Epidermal melanocyte (primary cell): ENCODE measurements at regions not wholly inside any gene's neighbourhood (a gene's known extent, or its start where the extent isn't known, plus 50 kb on each side); places are given as distances from the start of the nearest gene placed in this dataset.

Experiments
- DNase-seq: peaks from one replicate; pipeline ENCODE4 v3.0.0; 2011; ENCODE audit warnings: low spot score; ENCODE audit not compliant: insufficient read length

DNA sequence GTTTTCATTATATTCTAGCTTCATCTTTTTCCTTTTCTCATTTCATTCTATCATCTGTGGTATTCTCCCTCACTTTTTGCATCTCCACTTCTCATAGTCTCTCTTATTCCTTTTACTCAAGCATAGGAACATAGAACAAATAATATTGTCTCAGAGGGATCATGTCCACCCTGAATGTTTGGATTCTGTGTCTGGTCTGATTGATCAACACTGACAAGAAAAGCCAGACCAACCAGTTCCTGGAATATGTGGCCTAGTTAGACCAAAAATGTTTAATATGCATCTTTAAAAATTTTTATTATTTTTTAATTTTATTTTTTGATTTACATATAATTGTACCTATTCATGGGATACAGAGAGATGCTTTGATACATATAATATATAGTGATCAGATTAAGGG, 212.0 kb upstream of the ALCAM start:
- DNase-seq = no peak

DNA sequence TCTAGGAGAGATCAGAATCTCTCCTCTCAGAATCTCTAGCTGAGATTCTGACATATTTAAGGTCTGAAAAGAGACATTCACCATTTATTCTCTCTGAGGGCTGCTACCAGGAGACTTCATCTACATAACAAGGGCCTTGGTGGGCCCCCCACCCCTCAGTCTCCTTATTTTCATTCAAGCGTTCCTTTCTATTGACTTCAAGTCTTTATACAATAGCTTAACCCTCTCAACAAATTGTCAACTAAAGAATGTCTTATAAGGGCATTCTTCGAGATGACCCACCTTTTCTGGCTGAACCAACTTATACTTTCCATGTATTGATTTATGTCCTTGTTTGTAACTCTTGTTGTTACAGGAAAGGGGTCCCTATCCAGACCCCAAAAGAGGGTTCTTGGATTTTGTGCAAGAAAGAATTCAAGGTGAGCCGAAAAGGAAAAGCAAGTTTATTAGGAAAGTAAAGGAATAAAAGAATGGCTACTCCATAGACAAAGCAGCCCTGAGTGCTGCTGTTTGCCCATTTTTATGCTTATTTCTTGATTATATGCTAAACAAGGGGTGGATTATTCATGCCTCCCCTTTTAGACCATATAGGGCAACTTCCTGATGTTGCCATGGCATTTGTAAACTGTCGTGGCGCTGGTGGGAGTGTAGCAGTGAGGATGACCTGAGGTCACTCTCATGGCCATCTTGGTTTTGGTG, 209.5 kb upstream of the ALCAM start:
- no peak for DNase-seq

DNA sequence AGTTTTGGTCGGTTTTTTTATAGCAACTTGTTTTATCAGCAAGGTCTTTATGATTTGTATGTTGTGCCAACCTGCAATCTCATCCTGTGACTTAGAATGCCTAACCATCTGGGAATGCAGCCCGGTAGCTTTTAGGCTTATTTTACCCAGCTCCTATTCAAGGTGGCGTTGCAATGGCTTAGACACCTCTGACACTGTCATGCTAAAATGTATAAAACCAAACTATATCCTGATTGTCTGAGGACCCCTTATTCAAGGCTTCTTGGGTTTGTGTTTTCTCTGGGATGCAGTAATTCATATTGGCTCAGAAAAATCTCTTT, 209.0 kb upstream of the ALCAM start:
- no peak for DNase-seq

DNA sequence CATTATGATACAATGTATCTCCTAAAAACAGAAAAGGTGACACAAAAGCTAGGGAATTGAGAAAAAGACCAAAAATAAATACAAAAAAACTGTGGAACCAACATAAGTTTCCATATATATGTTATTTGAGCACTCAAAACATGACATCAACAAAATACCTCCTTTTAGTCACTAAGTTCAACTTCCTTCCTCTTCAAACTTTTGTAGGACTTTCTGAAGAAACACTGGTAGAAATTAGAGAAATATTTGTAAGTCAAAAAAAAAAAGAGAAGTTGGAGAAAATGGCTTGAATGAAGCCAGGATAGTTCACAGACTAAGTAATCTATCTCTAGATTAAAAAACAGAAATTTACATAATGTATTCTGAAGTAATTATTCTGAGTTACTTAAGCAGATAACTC, 208.4 kb upstream of the ALCAM start:
- DNase-seq = no peak

DNA sequence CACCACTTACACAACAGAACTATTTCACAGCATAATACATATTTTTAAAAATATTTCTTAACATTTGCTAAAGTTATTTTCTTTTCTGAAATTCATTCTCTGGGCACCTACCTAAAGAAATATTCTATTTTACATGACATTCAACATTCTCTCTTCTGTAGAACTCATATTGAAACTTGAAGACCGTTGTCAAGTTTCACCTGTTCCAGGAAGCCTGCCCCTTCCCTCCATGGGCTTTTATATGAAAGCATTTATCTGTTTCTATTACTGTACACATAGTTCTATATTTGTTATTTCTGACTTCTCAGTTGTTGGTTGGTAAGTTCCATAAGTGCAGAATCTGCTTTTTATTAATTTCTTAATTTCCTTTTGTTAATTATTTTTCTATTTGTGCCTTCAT, 204.3 kb upstream of the ALCAM start:
- DNase-seq = no peak

DNA sequence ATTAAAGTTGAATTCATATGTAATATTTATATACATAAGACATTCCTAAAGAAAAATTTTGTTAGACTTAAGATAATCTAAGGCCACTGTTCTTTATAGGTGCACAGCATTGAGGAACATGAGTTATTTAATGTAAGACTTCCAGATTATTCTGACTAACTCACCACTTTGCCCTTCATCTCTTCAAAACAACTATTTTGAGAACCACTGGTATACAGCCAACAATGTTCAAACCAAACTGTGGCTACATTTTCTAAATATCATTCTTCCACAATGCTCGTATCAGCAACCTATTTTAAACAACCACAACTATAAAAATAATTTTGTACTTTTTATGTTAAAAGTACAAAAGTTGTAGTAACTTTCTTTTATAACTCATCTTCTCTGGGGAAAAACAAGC, 199.8 kb upstream of the ALCAM start:
- DNase-seq = no peak

DNA sequence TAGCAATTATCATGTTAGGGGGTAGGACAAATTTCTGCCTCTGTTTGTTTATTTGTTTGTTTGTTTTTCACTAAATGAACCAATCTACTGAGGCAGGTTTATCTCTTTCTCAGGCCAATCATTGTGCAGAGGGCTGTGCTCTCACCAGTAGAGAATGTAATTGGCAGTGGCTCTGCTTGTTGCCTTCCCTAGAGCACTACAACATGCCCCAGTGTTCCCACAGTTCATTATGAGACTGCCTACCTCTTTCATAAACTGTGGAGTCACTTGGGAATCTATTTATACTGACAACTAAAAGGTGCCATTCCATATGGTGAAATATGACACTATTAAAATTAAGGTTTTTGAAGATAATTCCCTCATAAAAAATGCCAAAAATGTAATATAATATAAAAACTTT, 196.3 kb upstream of the ALCAM start:
- DNase-seq = no peak

DNA sequence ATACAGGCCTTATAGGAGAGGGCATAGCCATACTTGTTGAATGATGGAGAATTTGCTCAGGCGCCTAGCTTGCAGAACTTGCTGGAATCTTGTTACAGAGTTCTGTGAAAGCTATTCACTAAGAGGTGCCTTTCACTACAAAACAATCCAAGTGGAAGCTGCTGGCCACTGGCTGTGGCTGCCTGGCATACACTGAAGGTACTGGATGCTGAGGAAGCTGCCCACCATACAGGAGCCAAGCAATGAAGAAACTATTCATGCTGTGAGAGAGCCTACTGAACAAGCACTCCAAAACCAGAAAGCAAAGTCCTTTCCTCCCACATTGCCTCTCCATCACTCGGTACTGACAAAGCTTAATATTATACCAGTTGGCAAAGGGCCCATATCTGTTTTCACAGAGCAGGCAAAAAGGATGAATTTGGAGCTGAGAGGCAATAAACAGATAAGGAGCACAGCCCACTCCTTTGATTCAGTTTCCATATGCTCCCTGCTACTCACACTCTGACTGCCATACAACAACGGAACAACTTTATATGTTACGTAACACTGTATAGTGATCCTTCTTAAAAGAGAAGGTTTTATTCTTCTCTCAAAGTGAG, 192.6 kb upstream of the ALCAM start:
- DNase-seq = no peak

DNA sequence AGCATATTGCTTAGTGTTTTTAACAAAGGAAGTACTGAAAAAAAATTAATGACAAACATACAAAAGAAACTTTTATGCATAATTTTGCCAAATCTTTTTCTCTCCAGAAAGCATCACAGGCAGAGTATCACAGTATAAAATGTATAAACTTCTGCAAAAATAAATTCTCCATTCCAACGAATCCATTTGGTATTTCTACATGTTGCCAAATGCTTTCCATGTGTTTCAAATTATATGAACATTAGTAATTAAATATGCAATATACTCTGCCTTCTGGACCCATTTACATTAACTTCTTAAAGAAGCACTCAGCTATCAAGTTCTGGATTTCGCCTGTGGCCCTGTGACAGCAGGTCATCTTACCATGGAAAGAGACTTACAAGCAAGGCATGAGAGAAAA, 189.1 kb upstream of the ALCAM start:
- no peak for DNase-seq

DNA sequence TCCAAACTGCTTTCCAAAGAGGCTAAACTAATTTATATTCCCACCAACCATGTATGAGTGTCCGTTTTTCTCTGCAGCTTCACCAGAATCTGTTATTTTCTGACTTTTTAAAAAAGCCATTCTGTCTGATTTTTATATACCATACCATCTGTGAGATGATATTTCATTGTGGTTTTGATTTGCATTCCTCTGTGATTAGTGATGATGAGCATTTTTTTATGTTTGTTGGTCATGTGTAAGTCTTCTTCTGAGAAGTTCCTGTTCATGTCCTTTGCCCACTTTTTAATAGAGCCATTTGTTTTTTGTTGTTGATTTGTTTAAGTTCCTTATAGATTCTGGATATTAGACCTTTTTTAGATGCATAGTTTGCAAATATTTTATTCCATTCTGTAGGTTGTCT, 179.4 kb upstream of the ALCAM start:
- DNase-seq = no peak

DNA sequence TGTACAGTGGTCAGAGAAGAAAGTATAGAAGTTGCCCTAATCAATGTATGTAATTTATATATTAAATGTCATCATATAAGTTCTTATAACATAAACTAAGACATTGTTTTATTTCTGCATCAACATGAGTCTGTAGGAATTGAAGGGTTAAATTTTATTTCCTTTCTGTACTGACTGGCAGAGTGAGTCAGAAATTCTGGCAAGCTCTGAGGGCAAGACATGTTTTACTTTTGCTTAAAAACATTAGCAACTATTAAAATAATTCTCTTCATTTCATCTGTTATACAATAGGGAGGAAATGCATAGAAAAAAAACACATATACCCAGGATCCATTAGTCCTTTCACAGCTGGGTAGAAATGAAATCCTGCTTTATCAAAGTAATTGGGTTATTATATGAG, 171.4 kb upstream of the ALCAM start:
- DNase-seq = no peak

DNA sequence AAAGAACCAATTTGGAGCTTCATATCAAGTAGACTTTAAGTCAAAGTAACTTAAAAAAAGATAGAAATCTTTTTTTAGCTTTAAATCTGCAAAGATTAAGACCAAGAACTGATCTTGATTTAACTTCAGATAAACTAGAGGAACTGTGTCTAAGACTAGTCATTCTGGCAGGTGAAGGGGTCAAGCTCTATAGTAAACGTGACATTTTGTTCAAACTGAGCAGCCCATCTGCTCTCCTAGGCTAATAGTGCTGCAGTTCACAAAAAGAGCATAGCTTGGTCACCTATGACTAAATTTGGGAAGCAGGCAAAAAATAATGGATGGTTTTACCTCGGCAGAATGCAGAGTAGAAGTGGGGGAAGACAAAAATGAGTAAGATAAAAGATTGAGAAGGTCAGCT, 168.8 kb upstream of the ALCAM start:
- no peak for DNase-seq

DNA sequence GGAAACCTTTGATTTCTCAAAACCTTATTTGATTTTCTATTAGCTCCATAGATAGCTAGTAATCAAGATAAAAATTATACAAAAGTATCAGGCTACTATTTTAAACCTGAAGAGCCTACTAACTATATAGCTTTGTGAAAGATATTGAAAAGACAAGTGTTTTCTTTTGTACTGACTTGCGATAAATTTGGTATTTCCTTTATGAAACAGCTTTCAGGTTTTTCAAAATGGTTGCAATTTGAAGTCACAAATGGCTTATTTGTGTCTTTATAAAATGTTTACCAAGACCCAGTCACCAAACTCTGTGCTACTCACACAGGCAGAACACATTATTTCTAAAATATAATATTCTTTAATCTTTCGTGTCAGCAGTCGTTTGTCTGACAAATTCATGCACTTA, 167.5 kb upstream of the ALCAM start:
- no peak for DNase-seq

DNA sequence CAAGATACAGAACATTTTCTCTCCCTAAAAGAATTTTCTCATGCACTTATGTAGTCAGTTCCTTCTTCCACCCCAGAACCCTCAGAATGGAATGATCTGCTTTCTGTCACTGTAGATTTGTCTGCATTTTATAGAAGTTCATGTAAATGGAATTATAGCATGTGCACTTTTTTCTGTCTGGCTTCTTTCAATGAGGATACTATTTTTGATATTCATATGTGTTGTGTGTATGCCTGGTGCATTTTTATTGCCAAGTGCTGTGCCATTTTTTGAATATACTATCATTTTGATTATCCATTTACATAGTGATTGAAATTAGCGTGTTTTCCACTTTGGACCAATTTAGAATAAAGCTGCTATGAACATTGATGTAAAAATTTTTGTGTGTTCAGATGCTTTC, 156.6 kb upstream of the ALCAM start:
- DNase-seq = no peak

DNA sequence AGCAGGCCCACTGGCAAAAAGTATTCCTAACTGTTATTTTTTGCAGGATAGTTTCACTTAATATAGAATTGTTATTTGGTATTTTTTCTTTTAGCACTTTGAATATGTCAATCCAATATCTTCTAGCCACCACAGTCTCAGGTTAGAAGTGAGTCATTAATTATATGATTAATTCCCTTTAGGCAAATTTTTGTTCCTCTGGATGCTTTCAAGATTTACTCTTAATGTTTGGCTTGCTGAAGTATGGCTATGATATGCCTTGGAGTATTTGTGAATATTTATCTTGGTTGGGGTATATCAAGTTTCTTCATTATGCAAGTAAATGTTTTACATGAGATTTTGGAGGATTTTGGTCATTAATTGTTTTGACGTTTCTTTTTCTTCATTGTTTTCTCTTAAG, 152.1 kb upstream of the ALCAM start:
- DNase-seq = no peak

DNA sequence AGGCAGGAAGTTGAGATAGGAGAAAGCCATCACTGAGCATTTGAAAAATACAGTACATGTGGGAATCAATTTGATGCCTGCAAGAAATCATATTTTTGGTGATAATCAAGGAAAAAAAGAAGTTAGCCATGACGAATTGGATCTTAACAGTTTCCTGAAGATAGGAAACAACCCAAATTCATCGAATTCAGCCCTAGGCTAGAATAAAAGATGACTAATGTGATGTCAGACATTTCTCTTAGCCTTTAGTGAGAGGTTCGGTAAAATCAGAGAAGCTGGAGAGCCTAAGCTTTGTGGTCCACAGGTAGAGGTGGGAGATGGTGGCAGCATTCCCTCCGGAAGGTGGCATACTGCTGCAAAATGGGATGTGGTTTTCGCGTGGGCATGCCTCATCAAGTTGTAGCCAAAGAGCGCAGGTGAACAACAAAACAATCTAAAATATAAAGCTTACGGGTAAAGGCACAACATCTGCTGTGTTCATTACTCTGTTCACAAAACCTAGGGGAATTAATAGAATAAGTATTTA, 144.1 kb upstream of the ALCAM start:
- no peak for DNase-seq

DNA sequence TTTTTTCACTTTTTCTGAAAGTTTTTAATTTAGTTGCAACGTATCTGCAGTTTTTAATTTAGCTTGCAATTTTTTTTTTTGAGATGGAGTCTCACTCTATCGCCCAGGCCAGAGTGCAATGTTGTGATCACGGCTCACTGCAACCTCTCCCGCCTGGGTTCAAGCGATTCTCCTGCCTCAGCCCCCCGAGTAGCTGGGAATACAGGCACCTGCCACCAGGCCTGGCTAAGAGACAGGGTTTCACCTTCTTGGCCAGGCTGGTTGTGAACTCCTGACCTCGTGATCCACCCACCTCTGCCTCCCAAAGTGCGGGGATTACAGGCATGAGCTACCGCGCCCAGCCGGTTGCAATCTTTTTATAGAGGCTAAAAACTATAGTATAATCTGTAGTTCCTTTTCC, 142.9 kb upstream of the ALCAM start:
- DNase-seq = no peak

DNA sequence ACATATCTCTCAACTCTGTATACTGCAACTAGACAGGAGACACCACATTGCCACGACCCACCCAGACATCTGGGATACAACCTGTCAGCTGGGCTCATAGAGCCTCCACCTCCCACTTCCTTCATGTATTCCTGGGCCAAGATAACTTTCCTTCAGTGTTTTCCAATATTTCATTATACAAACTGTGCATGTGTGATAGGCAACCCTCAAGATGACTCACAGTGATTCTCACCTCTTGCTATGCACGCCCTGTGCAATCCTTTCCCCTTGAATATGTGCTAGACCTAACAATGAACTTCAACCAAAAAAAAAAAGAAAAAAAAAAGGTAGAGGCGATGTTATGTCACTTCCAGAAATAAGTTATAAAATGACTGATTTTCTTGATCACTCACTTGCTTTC, 138.0 kb upstream of the ALCAM start:
- no peak for DNase-seq

DNA sequence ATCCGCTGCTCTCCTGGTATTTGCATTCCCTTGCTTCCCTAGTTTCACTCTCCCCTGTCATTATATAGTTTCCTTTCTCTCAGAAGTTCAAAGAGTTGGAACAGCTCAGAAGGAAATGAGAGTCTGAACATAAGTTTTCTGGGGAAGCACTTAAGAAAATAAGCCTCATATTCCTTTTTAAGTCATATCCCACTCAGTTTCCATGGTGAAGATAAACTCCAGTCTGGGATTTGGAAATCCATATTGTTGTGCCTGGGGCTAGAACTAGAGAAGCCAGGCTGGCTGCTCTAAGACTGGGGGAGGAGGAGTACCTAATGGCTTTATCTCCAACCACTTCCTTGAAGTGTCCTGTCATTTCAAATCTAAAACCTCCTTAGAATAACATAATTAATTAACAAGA, 134.2 kb upstream of the ALCAM start:
- no peak for DNase-seq

DNA sequence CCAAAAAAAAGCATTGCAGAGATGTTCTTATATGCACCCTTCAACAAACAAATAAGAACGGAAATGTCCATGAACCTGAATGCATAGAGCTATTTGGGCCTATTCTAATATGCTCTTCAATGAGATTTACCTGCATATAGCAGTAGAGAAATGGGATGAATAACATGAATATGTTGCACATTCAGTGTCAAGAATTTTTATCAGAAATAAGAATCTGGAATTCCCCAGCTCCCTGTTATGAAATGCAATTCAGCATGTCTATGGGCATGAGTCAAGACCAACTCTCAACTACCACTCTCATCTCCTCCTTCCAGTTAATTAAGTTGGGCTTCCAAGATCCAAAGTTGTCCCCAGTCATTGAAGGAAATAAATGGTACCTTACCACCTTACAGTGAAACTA, 133.7 kb upstream of the ALCAM start:
- no peak for DNase-seq

DNA sequence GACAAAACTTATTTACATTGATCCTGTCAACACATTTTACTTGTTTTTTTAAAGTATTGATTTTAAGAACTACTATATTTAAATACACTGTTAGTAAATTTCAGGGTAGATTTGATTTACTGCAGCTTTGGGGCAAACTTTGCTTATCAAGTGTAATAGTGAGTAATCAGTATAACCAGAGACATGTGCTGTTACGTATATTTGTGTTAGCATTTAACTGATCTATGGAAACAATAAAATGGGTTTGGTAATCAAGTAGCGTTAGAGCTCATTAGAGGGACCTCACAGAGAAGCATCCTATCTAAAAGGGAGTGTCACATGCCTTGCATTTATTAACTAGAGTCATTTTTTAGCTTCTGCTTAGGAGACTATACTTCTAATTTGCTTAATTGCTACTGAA, 131.5 kb upstream of the ALCAM start:
- no peak for DNase-seq

DNA sequence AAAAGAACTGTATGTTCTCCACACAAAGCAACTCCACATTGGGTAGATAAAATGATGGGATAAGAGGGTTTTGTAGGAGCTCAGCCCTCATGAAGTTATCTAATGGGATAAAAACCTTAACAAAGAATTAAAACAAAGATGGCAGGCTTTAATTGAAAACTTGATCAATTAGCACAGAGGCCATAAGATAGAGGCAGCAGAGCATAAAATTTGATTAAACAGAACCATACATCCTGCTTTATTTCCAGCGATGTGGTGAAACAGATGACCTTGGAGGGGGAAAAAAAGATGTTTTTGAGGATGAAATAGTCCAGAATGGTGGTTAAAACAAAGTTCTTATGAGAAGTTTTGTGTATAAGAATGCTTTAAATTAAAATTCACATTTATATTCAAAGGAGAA, 130.9 kb upstream of the ALCAM start:
- no peak for DNase-seq

DNA sequence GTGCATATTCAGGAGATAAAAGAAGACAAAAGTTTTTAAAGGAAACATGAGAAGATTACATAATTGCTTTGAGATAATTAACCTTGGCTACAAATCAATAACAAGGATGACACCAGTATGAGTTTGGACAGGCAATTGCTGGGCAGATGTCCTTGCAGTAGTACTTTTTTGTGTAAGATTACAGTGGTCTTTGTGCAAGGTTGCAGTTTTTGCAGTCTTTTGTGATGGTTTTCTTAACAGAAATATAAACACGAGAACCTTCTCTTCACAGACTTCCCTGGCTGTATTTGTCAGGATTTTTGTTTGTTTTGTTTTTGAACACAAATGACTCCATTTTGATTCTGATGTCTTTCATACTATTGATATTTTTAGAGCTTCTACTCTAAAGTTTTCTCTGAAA, 128.3 kb upstream of the ALCAM start:
- DNase-seq = no peak

DNA sequence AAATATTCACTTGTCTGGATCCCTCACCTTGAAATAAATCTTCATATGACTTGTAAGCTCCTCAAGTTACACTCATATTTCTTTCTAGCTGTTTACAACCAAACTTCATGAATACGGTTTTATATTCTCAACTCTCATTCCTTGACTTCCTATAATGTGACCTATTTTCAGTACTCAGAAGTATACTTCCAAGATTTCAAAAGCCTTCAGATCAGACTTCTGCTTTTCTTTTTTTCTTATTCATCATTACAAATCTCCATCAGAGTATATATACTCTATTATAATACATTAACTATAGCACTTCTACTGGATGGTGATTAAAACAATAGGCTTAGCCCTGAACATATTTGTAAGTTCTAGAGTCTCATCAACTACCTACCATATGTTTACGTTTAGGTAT, 123.6 kb upstream of the ALCAM start:
- DNase-seq = no peak
